ENCODE measurements at regions not wholly inside any gene's neighbourhood (a gene's known extent, or its start where the extent isn't known, plus 50 kb on each side); places are given as distances from the start of the nearest gene placed in this dataset.
"Not testable (repeated sequence)": the region's sequence is repeated elsewhere in the genome, so short reads cannot be mapped to it uniquely, and the experiment has no call there.

- DNase-seq (ENCODE audit: low spot score): no peak
Observed at GRCh38 chr21:14058566-14058965, 152.2 kb downstream of the LIPI start.

- DNase-seq (ENCODE audit: low spot score): not testable (repeated sequence)
Observed at GRCh38 chr21:14057841-14058481, 152.8 kb downstream of the LIPI start.

GRCh38 chr21:14057313-14057712, 153.4 kb downstream of the LIPI start:
- no peak for DNase-seq (ENCODE audit: low spot score)

- no peak for DNase-seq (ENCODE audit: low spot score)
Observed at GRCh38 chr21:14056771-14057191, 154.0 kb downstream of the LIPI start.

- not testable (repeated sequence) for DNase-seq (ENCODE audit: low spot score)
Observed at GRCh38 chr21:14055746-14056515, 154.8 kb downstream of the LIPI start.

GRCh38 chr21:14054682-14055081, 156.1 kb downstream of the LIPI start:
- DNase-seq (ENCODE audit: low spot score): no peak

GRCh38 chr21:14050121-14050520, 160.6 kb downstream of the LIPI start:
- DNase-seq (ENCODE audit: low spot score): no peak

- DNase-seq (ENCODE audit: low spot score): no peak
Observed at GRCh38 chr21:14046401-14046800, 164.4 kb downstream of the LIPI start.

GRCh38 chr21:14040386-14040785, 170.4 kb downstream of the LIPI start:
- DNase-seq (ENCODE audit: low spot score): no peak

GRCh38 chr21:14028619-14029018, 182.1 kb downstream of the LIPI start:
- not testable (repeated sequence) for DNase-seq (ENCODE audit: low spot score)

GRCh38 chr21:14027235-14027869, 183.4 kb downstream of the LIPI start:
- peak; percentile 91 for DNase-seq (ENCODE audit: low spot score)

GRCh38 chr21:14020108-14020507, 190.6 kb downstream of the LIPI start:
- not testable (repeated sequence) for DNase-seq (ENCODE audit: low spot score)

GRCh38 chr21:14015841-14016240, 194.9 kb downstream of the LIPI start:
- not testable (repeated sequence) for DNase-seq (ENCODE audit: low spot score)

GRCh38 chr21:14013623-14014498, 196.9 kb downstream of the LIPI start:
- peak; percentile 38 for DNase-seq (ENCODE audit: low spot score)

- no peak for DNase-seq (ENCODE audit: low spot score)
Observed at GRCh38 chr21:14013056-14013603, 197.6 kb downstream of the LIPI start.

- no peak for DNase-seq (ENCODE audit: low spot score)
Observed at GRCh38 chr21:14012409-14012808, 198.3 kb downstream of the LIPI start.

- DNase-seq (ENCODE audit: low spot score): not testable (repeated sequence)
Observed at GRCh38 chr21:14011751-14012150, 199.0 kb downstream of the LIPI start.

- not testable (repeated sequence) for DNase-seq (ENCODE audit: low spot score)
Observed at GRCh38 chr21:14011149-14011548, 199.6 kb downstream of the LIPI start.

- DNase-seq (ENCODE audit: low spot score): no peak
Observed at GRCh38 chr21:14010729-14011128, 200.0 kb downstream of the LIPI start.

- DNase-seq (ENCODE audit: low spot score): not testable (repeated sequence)
Observed at GRCh38 chr21:14009990-14010389, 200.8 kb downstream of the LIPI start.

- DNase-seq (ENCODE audit: low spot score): not testable (repeated sequence)
Observed at GRCh38 chr21:14009238-14009981, 201.3 kb downstream of the LIPI start.

Measured in ecto neural progenitor cell (in vitro differentiated cells).